GM20000 (cell line): ENCODE measurements at regions not wholly inside any gene's neighbourhood (a gene's known extent, or its start where the extent isn't known, plus 50 kb on each side); places are given as distances from the start of the nearest gene placed in this dataset.

Experiments used
- DNase-seq: peaks from one replicate; pipeline ENCODE4 v3.0.0; 2012; ENCODE audit warnings: low spot score
- CTCF ChIP-seq: IDR thresholded peaks from 2 replicates; pipeline ENCODE4 v1.5.1; 2012; ENCODE audit warnings: mild to moderate bottlenecking, control low read depth; ENCODE audit errors: extremely low read depth, missing control alignments

GRCh38 chr2:221124532-221125240, 447.4 kb downstream of the EPHA4 start:
- no peak for DNase-seq
- TF ChIP-seq CTCF: no peak

- no peak for TF ChIP-seq CTCF
- DNase-seq: no peak
Measured at GRCh38 chr2:221125691-221126090, 446.4 kb downstream of the EPHA4 start.

- DNase-seq: no peak
- no peak for TF ChIP-seq CTCF
Measured at GRCh38 chr2:221129657-221130056, 442.4 kb downstream of the EPHA4 start.

GRCh38 chr2:221130431-221130830, 441.7 kb downstream of the EPHA4 start:
- no peak for TF ChIP-seq CTCF
- no peak for DNase-seq

GRCh38 chr2:221133941-221134340, 438.2 kb downstream of the EPHA4 start:
- no peak for DNase-seq
- no peak for TF ChIP-seq CTCF

GRCh38 chr2:221134718-221135117, 437.4 kb downstream of the EPHA4 start:
- TF ChIP-seq CTCF: no peak
- no peak for DNase-seq

GRCh38 chr2:221135699-221136098, 436.4 kb downstream of the EPHA4 start:
- DNase-seq: no peak
- TF ChIP-seq CTCF: no peak
